GM21360 (cell line): ENCODE measurements at regions not wholly inside any gene's neighbourhood (a gene's known extent, or its start where the extent isn't known, plus 50 kb on each side); places are given as distances from the start of the nearest gene placed in this dataset.

ENCODE experiments used
- ATAC-seq: cut with Tn5 transposase; IDR thresholded peaks from one replicate; pipeline ENCODE4 v1.9.1; 2021; ENCODE audit warnings: mild to moderate bottlenecking, moderate library complexity; ENCODE audit not compliant: unreplicated experiment

- ATAC-seq: no peak
Observed at GRCh38 chr10:44042075-44042770, 342.7 kb downstream of the CXCL12 start.

- no peak for ATAC-seq
Observed at GRCh38 chr10:44039599-44039998, 345.3 kb downstream of the CXCL12 start.

- ATAC-seq: no peak
Observed at GRCh38 chr10:44036425-44036824, 348.5 kb downstream of the CXCL12 start.

- no peak for ATAC-seq
Observed at GRCh38 chr10:44035474-44036197, 349.3 kb downstream of the CXCL12 start.

GRCh38 chr10:44034946-44035345 is 350.0 kb downstream of the CXCL12 start:
- ATAC-seq: no peak

- ATAC-seq: no peak
Observed at GRCh38 chr10:44033008-44033407, 351.9 kb downstream of the CXCL12 start.

GRCh38 chr10:44032216-44032615 is 352.7 kb downstream of the CXCL12 start:
- ATAC-seq: no peak

- no peak for ATAC-seq
Observed at GRCh38 chr10:44030738-44031137, 354.2 kb downstream of the CXCL12 start.

GRCh38 chr10:44030132-44030531 is 354.8 kb downstream of the CXCL12 start:
- ATAC-seq: no peak

GRCh38 chr10:44028384-44029137 is 356.3 kb downstream of the CXCL12 start:
- no peak for ATAC-seq

- ATAC-seq: no peak
Observed at GRCh38 chr10:44024356-44025116, 360.4 kb downstream of the CXCL12 start.

GRCh38 chr10:44023517-44023916 is 361.4 kb downstream of the CXCL12 start:
- ATAC-seq: no peak

- no peak for ATAC-seq
Observed at GRCh38 chr10:44022203-44022602, 362.7 kb downstream of the CXCL12 start.

GRCh38 chr10:44020322-44021111 is 364.4 kb downstream of the CXCL12 start:
- ATAC-seq: peak; percentile 64

GRCh38 chr10:44017483-44018145 is 367.3 kb downstream of the CXCL12 start:
- no peak for ATAC-seq

- no peak for ATAC-seq
Observed at GRCh38 chr10:44016589-44017482, 368.1 kb downstream of the CXCL12 start.

GRCh38 chr10:44015702-44016500 is 367.2 kb upstream of the ZNF32 start:
- no peak for ATAC-seq
